GM23338 (cell line): ENCODE measurements at regions not wholly inside any gene's neighbourhood (a gene's known extent, or its start where the extent isn't known, plus 50 kb on each side); places are given as distances from the start of the nearest gene placed in this dataset.

Experiments used
- ATAC-seq: fragments of 200-7000 bp; cut with Tn5 transposase; 3 replicates; pipeline ENCODE4 v1.9.1; 2020
- DNase-seq: peaks from one replicate; pipeline ENCODE4 v3.0.0-alpha.2; 2015; ENCODE audit warnings: low spot score
- H2AFZ ChIP-seq: fragments of 200-600 bp; sonication (generic); 2 replicates; pipeline ENCODE4 v1.8.0; 2016; ENCODE audit warnings: antibody characterized with exemption, mild to moderate bottlenecking, moderate library complexity
- H3F3A ChIP-seq: fragments of 200-600 bp; sonication (generic); replicated peaks from 2 replicates; pipeline ENCODE4 v1.8.0; 2017; ENCODE audit warnings: antibody characterized with exemption, mixed run types, low read depth
- H3K27ac ChIP-seq: fragments of 200-600 bp; sonication (generic); 2 replicates; pipeline ENCODE4 v1.6.1; 2016; ENCODE audit warnings: low read depth
- H3K27me3 ChIP-seq: fragments of 200-600 bp; sonication (generic); 2 replicates; pipeline ENCODE4 v1.8.0; 2016; ENCODE audit warnings: mild to moderate bottlenecking, mixed run types, moderate library complexity; ENCODE audit not compliant: insufficient read depth
- H3K36me3 ChIP-seq: fragments of 200-600 bp; sonication (generic); 2 replicates; pipeline ENCODE4 v1.8.0; 2016; ENCODE audit warnings: mild to moderate bottlenecking; ENCODE audit not compliant: insufficient read depth
- H3K4me1 ChIP-seq: fragments of 200-600 bp; sonication (generic); 2 replicates; pipeline ENCODE4 v1.8.0; 2016; ENCODE audit warnings: mild to moderate bottlenecking, moderate library complexity; ENCODE audit not compliant: insufficient read depth
- H3K4me2 ChIP-seq: fragments of 200-600 bp; sonication (generic); 2 replicates; pipeline ENCODE4 v1.7.1; 2017; ENCODE audit warnings: mixed run types
- H3K4me3 ChIP-seq: fragments of 200-600 bp; sonication (generic); 2 replicates; pipeline ENCODE4 v1.6.1; 2016; ENCODE audit warnings: mixed run types
- H3K79me2 ChIP-seq: fragments of 200-600 bp; sonication (generic); replicated peaks from 2 replicates; pipeline ENCODE4 v1.8.0; 2017; ENCODE audit warnings: mild to moderate bottlenecking; ENCODE audit not compliant: insufficient read depth
- H3K9me2 ChIP-seq: fragments of 200-600 bp; sonication (generic); 2 replicates; pipeline ENCODE4 v1.8.0; 2017; ENCODE audit not compliant: insufficient read depth
- H4K20me1 ChIP-seq: fragments of 200-600 bp; sonication (generic); replicated peaks from 2 replicates; pipeline ENCODE4 v1.8.0; 2017; ENCODE audit warnings: mild to moderate bottlenecking; ENCODE audit not compliant: insufficient read depth
- H3K27ac Mint-ChIP-seq: 2 replicates; pipeline ENCODE4 v1.8.0; 2020; ENCODE audit warnings: inconsistent platforms, mild to moderate bottlenecking, moderate library complexity, mixed read lengths
- H3K27me3 Mint-ChIP-seq: 3 replicates; pipeline ENCODE4 v1.8.0; 2022; ENCODE audit warnings: low read depth, mild to moderate bottlenecking, moderate library complexity, mixed read lengths, inconsistent platforms; ENCODE audit not compliant: insufficient read depth, poor library complexity
- H3K36me3 Mint-ChIP-seq: 3 replicates; pipeline ENCODE4 v1.8.0; 2021; ENCODE audit warnings: low read depth, mild to moderate bottlenecking, inconsistent platforms, moderate library complexity, mixed read lengths
- H3K4me1 Mint-ChIP-seq: 3 replicates; pipeline ENCODE4 v1.8.0; 2020; ENCODE audit warnings: mild to moderate bottlenecking, inconsistent platforms, mixed read lengths
- H3K4me3 Mint-ChIP-seq: 3 replicates; pipeline ENCODE4 v1.8.0; 2021; ENCODE audit warnings: moderate library complexity, mild to moderate bottlenecking, inconsistent platforms, mixed read lengths
- H3K9me3 Mint-ChIP-seq: 3 replicates; pipeline ENCODE4 v1.8.0; 2020; ENCODE audit warnings: moderate library complexity, mild to moderate bottlenecking, inconsistent platforms, mixed read lengths
- EZH2 ChIP-seq: fragments of 200-600 bp; sonication (generic); IDR thresholded peaks from one replicate; pipeline ENCODE4 v1.8.0; 2017; ENCODE audit warnings: antibody characterized with exemption, mild to moderate bottlenecking, low read depth; ENCODE audit not compliant: unreplicated experiment
- EZH2phosphoT487 ChIP-seq: fragments of 200-600 bp; sonication (generic); IDR thresholded peaks from one replicate; pipeline ENCODE4 v1.8.1; 2018; ENCODE audit warnings: antibody characterized with exemption; ENCODE audit not compliant: unreplicated experiment
- JUNB ChIP-seq: IDR thresholded peaks from one replicate; pipeline ENCODE4 v1.6.1; 2016; ENCODE audit warnings: antibody characterized with exemption; ENCODE audit not compliant: unreplicated experiment
- STAT1 ChIP-seq: IDR thresholded peaks from one replicate; pipeline ENCODE4 v1.6.1; 2016; ENCODE audit warnings: antibody characterized with exemption; ENCODE audit not compliant: unreplicated experiment
- ZNF331 ChIP-seq: fragments of 250-450 bp; sonication (Bioruptor Pico); IDR thresholded peaks from 2 replicates; pipeline ENCODE4 v1.5.0; 2020; ENCODE audit warnings: low read depth, mild to moderate bottlenecking, moderate library complexity
- TF ChIP-seq, protein P1 (sequence below): fragments of 250-450 bp; sonication (Bioruptor Pico); IDR thresholded peaks from 2 replicates; pipeline ENCODE4 v1.5.0; 2020; ENCODE audit warnings: mild to moderate bottlenecking, moderate library complexity
- TF ChIP-seq, protein P2 (sequence below), 2 experiments: fragments of 200-600 bp in 1 of 2; sonication (generic) in 1 of 2; conservative IDR thresholded peaks; 2 replicates each; pipeline versions ENCODE4 v1.5.1 to v1.6.1; 2016 to 2017; ENCODE audit warnings: antibody characterized with exemption in 2 of 2, low read depth in 2 of 2, mild to moderate bottlenecking in 2 of 2, moderate library complexity in 1 of 2
- TF ChIP-seq, protein P3 (sequence below): IDR thresholded peaks from 2 replicates; pipeline ENCODE4 v1.6.1; 2016; ENCODE audit warnings: antibody characterized with exemption

DNA sequence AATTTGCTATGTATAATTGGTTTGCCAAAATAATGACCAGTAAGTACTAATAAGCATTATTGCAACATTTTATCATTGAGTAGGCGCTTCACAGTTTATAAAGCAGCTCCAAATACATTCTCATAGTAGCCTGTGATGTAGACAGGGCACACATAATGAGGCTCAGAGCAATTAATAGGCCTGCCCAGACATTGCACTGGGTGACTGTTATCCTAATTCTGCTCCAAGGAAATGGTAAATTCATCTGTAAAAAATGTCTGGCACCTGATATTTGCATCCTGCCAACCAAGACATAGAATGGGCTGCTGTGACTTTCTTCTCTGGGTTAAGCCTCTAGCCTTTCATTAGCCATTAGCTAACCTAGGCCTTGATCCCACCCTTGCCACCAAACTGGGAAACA, 97.6 kb downstream of the SEM1 start (continued):
- TF ChIP-seq, protein P1, sequence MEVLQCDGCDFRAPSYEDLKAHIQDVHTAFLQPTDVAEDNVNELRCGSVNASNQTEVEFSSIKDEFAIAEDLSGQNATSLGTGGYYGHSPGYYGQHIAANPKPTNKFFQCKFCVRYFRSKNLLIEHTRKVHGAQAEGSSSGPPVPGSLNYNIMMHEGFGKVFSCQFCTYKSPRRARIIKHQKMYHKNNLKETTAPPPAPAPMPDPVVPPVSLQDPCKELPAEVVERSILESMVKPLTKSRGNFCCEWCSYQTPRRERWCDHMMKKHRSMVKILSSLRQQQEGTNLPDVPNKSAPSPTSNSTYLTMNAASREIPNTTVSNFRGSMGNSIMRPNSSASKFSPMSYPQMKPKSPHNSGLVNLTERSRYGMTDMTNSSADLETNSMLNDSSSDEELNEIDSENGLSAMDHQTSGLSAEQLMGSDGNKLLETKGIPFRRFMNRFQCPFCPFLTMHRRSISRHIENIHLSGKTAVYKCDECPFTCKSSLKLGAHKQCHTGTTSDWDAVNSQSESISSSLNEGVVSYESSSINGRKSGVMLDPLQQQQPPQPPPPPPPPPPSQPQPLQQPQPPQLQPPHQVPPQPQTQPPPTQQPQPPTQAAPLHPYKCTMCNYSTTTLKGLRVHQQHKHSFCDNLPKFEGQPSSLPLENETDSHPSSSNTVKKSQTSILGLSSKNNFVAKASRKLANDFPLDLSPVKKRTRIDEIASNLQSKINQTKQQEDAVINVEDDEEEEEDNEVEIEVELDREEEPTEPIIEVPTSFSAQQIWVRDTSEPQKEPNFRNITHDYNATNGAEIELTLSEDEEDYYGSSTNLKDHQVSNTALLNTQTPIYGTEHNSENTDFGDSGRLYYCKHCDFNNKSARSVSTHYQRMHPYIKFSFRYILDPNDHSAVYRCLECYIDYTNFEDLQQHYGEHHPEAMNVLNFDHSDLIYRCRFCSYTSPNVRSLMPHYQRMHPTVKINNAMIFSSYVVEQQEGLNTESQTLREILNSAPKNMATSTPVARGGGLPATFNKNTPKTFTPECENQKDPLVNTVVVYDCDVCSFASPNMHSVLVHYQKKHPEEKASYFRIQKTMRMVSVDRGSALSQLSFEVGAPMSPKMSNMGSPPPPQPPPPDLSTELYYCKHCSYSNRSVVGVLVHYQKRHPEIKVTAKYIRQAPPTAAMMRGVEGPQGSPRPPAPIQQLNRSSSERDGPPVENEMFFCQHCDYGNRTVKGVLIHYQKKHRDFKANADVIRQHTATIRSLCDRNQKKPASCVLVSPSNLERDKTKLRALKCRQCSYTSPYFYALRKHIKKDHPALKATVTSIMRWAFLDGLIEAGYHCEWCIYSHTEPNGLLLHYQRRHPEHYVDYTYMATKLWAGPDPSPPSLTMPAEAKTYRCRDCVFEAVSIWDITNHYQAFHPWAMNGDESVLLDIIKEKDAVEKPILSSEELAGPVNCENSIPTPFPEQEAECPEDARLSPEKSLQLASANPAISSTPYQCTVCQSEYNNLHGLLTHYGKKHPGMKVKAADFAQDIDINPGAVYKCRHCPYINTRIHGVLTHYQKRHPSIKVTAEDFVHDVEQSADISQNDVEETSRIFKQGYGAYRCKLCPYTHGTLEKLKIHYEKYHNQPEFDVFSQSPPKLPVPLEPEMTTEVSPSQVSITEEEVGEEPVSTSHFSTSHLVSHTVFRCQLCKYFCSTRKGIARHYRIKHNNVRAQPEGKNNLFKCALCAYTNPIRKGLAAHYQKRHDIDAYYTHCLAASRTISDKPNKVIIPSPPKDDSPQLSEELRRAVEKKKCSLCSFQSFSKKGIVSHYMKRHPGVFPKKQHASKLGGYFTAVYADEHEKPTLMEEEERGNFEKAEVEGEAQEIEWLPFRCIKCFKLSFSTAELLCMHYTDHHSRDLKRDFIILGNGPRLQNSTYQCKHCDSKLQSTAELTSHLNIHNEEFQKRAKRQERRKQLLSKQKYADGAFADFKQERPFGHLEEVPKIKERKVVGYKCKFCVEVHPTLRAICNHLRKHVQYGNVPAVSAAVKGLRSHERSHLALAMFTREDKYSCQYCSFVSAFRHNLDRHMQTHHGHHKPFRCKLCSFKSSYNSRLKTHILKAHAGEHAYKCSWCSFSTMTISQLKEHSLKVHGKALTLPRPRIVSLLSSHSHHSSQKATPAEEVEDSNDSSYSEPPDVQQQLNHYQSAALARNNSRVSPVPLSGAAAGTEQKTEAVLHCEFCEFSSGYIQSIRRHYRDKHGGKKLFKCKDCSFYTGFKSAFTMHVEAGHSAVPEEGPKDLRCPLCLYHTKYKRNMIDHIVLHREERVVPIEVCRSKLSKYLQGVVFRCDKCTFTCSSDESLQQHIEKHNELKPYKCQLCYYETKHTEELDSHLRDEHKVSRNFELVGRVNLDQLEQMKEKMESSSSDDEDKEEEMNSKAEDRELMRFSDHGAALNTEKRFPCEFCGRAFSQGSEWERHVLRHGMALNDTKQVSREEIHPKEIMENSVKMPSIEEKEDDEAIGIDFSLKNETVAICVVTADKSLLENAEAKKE (CRISPR knock-in tag) = no peak
- no peak for TF ChIP-seq EZH2phosphoT487
- TF ChIP-seq JUNB = no peak
- TF ChIP-seq EZH2 = no peak
- TF ChIP-seq STAT1 = no peak

DNA sequence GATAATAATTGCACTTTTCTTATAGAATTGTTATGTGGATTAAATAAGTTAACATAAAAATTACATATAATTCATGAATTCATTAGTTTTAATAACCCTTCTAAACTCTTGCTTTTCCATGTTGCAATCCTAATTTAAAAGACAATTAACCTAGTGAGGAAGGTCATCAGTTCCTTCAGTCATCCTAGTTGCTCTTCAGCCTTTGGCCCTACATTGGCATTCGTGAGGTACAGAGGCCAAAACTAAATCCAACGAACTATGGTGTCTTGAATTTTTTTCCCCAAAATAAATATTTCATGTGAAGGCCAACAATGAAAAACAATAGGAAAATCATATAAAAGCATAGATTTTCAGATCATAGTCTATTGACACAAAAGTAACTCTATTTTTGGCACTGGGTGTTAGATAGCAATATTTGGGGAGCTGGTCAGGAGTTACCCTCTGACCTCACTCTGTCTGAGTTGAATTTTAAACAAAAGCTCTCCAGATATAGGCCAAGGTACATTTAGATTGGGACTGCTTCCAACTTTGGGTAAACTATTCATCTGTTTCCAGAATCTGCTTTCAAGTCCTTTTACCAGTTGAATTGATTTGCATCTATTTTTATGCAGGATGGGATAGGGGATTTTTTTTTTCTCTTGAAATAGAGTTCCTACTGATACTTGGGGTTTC, 104.5 kb downstream of the SEM1 start:
- DNase-seq = no peak
- H3K4me1 ChIP-seq = 0 out of 2 replicates have a peak, but pooled peaks cover 6% of the 10 kb centered on the region
- TF ChIP-seq, protein P2, sequence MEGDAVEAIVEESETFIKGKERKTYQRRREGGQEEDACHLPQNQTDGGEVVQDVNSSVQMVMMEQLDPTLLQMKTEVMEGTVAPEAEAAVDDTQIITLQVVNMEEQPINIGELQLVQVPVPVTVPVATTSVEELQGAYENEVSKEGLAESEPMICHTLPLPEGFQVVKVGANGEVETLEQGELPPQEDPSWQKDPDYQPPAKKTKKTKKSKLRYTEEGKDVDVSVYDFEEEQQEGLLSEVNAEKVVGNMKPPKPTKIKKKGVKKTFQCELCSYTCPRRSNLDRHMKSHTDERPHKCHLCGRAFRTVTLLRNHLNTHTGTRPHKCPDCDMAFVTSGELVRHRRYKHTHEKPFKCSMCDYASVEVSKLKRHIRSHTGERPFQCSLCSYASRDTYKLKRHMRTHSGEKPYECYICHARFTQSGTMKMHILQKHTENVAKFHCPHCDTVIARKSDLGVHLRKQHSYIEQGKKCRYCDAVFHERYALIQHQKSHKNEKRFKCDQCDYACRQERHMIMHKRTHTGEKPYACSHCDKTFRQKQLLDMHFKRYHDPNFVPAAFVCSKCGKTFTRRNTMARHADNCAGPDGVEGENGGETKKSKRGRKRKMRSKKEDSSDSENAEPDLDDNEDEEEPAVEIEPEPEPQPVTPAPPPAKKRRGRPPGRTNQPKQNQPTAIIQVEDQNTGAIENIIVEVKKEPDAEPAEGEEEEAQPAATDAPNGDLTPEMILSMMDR (conservative IDR thresholded peaks at IDR 0.05; ENCODE audit: low read depth in 2 of 2) = no peak
- no peak for TF ChIP-seq EZH2
- no peak for TF ChIP-seq ZNF331 (CRISPR knock-in tag)
- TF ChIP-seq, protein P3, sequence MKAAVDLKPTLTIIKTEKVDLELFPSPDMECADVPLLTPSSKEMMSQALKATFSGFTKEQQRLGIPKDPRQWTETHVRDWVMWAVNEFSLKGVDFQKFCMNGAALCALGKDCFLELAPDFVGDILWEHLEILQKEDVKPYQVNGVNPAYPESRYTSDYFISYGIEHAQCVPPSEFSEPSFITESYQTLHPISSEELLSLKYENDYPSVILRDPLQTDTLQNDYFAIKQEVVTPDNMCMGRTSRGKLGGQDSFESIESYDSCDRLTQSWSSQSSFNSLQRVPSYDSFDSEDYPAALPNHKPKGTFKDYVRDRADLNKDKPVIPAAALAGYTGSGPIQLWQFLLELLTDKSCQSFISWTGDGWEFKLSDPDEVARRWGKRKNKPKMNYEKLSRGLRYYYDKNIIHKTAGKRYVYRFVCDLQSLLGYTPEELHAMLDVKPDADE = no peak

More for the DNA sequence above, 104.5 kb downstream of the SEM1 start:
- no peak overlapping the region for H3K4me3 Mint-ChIP-seq
- Histone ChIP-seq H3K4me3 (no peak overlapping the region), H3K79me2 (no peaks in the 10 kb centered on the region), H3K27ac (no peak overlapping the region), H3F3A (no peaks in the 10 kb centered on the region), H3K27me3 (no peaks in the 10 kb centered on the region), H3K9me2 (no peaks in the 10 kb centered on the region; the same call in 1 of the 2 replicates), H3K4me2 (no peak overlapping the region), H2AFZ (no peak overlapping the region), H3K36me3 (no peaks in the 10 kb centered on the region), H4K20me1 (no peaks in the 10 kb centered on the region)
- H3K27me3 Mint-ChIP-seq = no peaks in the 10 kb centered on the region
- no peak overlapping the region for H3K27ac Mint-ChIP-seq
- no peak for ATAC-seq
- H3K36me3 Mint-ChIP-seq = no peaks in the 10 kb centered on the region
- no peaks in the 10 kb centered on the region for H3K9me3 Mint-ChIP-seq
- H3K4me1 Mint-ChIP-seq = no peaks in the 10 kb centered on the region; the same call in 2 of the 3 replicates
